ENCODE measurements at regions not wholly inside any gene's neighbourhood (a gene's known extent, or its start where the extent isn't known, plus 50 kb on each side); places are given as distances from the start of the nearest gene placed in this dataset.
A peak's percentile ranks its signal among the peaks of the same experiment; 100 is the strongest.
"Not testable (repeated sequence)": the region's sequence is repeated elsewhere in the genome, so short reads cannot be mapped to it uniquely, and the experiment has no call there.

GRCh38 chr2:190150413-190150812 lies 87.9 kb upstream of the MSTN start:
- no peak for DNase-seq (ENCODE audit: low spot score)

GRCh38 chr2:190149908-190150307 lies 87.4 kb upstream of the MSTN start:
- peak; percentile 55 for DNase-seq (ENCODE audit: low spot score)

- no peak for DNase-seq (ENCODE audit: low spot score)
Measured at GRCh38 chr2:190149200-190149599, 86.7 kb upstream of the MSTN start.

- not testable (repeated sequence) for DNase-seq (ENCODE audit: low spot score)
Measured at GRCh38 chr2:190146109-190146508, 83.6 kb upstream of the MSTN start.

- not testable (repeated sequence) for DNase-seq (ENCODE audit: low spot score)
Measured at GRCh38 chr2:190140474-190140873, 77.9 kb upstream of the MSTN start.

GRCh38 chr2:190139371-190139770 lies 76.8 kb upstream of the MSTN start:
- DNase-seq (ENCODE audit: low spot score): no peak

GRCh38 chr2:190138032-190138431 lies 75.5 kb upstream of the MSTN start:
- DNase-seq (ENCODE audit: low spot score): no peak

- no peak for DNase-seq (ENCODE audit: low spot score)
Measured at GRCh38 chr2:190137561-190137960, 75.0 kb upstream of the MSTN start.

GRCh38 chr2:190136825-190137224 lies 74.3 kb upstream of the MSTN start:
- no peak for DNase-seq (ENCODE audit: low spot score)

GRCh38 chr2:190136259-190136658 lies 73.7 kb upstream of the MSTN start:
- DNase-seq (ENCODE audit: low spot score): no peak

GRCh38 chr2:190129421-190130199 lies 67.1 kb upstream of the MSTN start:
- DNase-seq (ENCODE audit: low spot score): no peak

- no peak for DNase-seq (ENCODE audit: low spot score)
Measured at GRCh38 chr2:190127651-190128050, 65.1 kb upstream of the MSTN start.

GRCh38 chr2:190126798-190127197 lies 64.3 kb upstream of the MSTN start:
- DNase-seq (ENCODE audit: low spot score): no peak

- no peak for DNase-seq (ENCODE audit: low spot score)
Measured at GRCh38 chr2:190123956-190124355, 61.4 kb upstream of the MSTN start.

GRCh38 chr2:190121971-190122370 lies 59.4 kb upstream of the MSTN start:
- DNase-seq (ENCODE audit: low spot score): no peak

- no peak for DNase-seq (ENCODE audit: low spot score)
Measured at GRCh38 chr2:190121305-190121704, 58.8 kb upstream of the MSTN start.

GRCh38 chr2:190119923-190120590 lies 57.5 kb upstream of the MSTN start:
- DNase-seq (ENCODE audit: low spot score): no peak

- peak; percentile 60 for DNase-seq (ENCODE audit: low spot score)
Measured at GRCh38 chr2:190119257-190119656, 56.7 kb upstream of the MSTN start.

GRCh38 chr2:190117305-190117704 lies 54.8 kb upstream of the MSTN start:
- DNase-seq (ENCODE audit: low spot score): no peak

GRCh38 chr2:190113000-190113399 lies 50.5 kb upstream of the MSTN start:
- DNase-seq (ENCODE audit: low spot score): no peak

Measured in ecto neural progenitor cell (in vitro differentiated cells).